ENCODE measurements at regions not wholly inside any gene's neighbourhood (a gene's known extent, or its start where the extent isn't known, plus 50 kb on each side); places are given as distances from the start of the nearest gene placed in this dataset.

- no peak for DNase-seq (ENCODE audit: low read depth in 2 of 3, low spot score in 1 of 3)
These were observed 127.1 kb downstream of the SLC30A10 start for GRCh38 chr1:219801156-219801820.

DNA sequence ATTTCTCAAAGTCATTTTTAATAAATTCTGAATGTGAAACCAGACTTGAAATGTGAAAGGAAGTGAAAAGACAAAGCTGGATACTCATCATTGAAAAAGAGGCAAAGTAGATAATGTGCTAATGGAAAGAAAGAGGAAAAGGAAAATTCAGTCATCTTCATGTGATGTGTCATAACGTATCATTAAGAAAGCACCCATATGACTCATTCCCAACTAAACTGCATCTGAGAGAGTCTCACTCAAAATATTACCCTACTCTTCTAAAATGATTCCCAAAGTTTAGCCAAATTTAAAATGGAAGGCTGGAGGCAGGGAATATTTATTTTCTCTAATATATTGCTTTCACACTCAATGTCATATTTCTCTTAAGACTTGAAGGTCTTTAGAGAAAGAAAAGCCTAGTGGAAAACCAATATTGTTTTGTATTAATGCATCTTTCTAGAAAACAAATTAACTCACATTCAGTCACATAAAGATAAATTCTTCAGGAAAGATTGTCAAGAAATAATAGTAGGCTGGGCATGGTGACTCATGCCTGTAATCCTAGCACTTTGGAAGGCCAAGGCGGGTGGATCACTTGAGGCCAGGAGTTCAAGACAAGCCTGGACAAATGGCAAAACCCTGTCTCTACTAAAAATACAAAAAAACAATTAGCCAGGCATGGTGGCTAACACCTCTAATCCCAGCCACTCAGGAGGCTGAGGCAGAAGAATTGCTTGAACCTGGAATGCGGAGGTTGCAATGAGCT, 129.9 kb downstream of the SLC30A10 start:
- no peak for DNase-seq (ENCODE audit: low read depth in 2 of 3, low spot score in 1 of 3)

GRCh38 chr1:219797683-219798082, 130.7 kb downstream of the SLC30A10 start:
- no peak for DNase-seq (ENCODE audit: low read depth in 2 of 3, low spot score in 1 of 3)

DNA sequence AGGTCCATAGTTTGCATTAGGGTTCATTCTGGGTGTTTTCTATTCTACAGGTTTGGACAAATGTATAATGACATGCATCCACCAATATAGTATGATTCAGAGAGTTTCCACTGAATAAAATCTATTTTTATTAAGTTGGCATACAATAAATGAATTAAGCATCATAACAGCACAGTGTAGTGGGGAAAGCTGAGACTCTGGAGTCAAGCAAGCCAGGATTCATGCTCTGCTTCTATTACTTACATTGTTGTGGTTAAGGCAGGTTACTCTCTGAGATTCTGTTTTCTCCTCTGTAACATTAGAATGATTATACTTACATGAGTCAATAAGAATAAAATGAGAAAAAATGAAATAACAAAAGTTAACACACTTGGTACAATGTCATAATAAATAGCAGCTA, 131.3 kb downstream of the SLC30A10 start:
- no peak for DNase-seq (ENCODE audit: low read depth in 2 of 3, low spot score in 1 of 3)

GRCh38 chr1:219795363-219795917, 132.9 kb downstream of the SLC30A10 start:
- DNase-seq (ENCODE audit: low read depth in 2 of 3, low spot score in 1 of 3): no peak

DNA sequence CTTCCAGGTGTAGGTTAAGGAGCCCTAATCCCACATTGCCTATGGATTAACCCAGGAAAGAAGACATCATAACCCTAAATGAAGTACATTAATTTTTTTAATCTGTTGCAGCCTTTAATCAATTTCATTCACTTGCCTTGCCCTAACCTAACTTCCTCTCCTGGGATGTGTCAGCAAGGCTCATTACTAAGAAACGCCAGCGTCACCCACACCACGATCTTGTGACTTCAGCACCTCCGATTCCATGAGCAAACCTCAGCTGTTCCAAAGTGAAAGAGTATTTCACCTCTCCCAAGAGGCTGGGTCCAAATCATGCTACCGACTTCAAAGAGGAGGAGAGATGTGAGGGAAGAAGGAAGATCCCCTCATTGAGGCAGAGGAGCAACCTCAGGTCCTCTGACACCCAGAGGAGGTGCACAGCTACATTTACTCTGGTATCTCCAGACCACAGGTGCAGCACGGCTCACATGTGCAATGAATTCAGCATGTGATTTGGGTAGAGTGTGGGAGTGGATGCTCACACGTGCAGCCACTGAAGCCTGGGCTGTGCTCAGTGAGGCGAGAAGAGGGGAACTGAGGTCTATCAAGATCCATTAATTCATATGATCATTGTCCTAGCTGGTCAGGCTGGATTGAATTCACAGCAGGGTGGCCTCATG, 134.1 kb downstream of the SLC30A10 start:
- DNase-seq (ENCODE audit: low read depth in 2 of 3, low spot score in 1 of 3): no peak

- no peak for DNase-seq (ENCODE audit: low read depth in 2 of 3, low spot score in 1 of 3)
These were observed 135.9 kb downstream of the SLC30A10 start for GRCh38 chr1:219792337-219793021.

DNA sequence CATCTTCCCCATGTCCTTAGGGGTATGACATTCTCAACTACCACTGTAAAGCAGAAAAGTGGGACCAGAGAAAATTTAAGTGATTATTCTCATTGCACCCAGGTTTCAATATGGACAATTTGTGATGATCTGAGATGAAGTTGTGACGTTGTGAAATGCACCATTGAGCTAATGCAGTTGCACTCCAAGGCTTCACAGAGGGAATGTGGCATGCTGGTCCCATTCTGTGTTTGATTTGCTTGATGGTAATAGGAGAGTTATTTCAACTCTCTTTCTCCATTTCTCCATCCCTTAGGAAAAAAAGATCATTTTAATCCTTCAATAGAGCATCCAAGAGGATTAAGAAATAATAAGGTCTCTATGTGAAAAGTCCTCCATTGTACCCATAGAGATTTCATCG, 136.6 kb downstream of the SLC30A10 start:
- DNase-seq (ENCODE audit: low read depth in 2 of 3, low spot score in 1 of 3): no peak

DNA sequence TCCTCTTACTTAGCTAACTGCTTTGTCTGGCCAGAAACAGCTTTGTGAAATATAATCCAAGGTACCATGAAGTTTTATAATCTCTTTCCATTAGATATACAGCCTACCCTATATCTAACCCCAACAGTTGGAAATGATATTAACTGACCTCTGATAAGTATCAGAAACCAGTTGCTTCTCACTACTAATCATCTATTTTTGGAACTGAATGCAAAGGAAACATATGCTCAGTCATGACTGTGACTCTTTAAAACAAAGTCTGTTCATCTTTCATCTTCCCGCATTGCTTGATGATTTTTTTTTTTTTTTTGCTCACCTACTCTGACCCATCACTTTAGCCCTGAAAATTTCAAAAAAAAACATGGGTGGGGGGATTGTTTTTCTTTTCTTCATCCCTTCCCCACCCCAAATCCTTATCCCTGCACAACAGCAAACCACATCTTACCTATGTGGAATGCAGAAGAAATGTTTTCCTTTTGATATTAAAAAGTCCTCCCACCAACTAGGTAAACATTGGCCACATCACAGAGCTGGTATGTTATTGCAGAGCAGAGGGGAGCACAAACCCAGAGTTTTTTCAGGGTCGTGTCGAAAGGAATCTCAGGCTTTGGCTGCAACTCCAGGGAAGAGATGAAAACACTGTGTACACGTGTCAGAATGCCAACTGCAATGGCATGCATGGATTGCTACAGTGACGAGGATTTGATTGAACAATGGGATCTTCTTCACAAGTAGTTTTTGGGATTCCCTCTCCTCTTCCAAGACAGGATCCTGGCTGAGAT, 137.3 kb downstream of the SLC30A10 start:
- no peak for DNase-seq (ENCODE audit: low read depth in 2 of 3, low spot score in 1 of 3)

- DNase-seq (ENCODE audit: low read depth in 2 of 3, low spot score in 1 of 3): no peak
These were observed 139.7 kb downstream of the SLC30A10 start for GRCh38 chr1:219788700-219789099.

- no peak for DNase-seq (ENCODE audit: low read depth in 2 of 3, low spot score in 1 of 3)
These were observed 140.3 kb downstream of the SLC30A10 start for GRCh38 chr1:219788091-219788490.

- no peak for DNase-seq (ENCODE audit: low read depth in 2 of 3, low spot score in 1 of 3)
These were observed 143.5 kb downstream of the SLC30A10 start for GRCh38 chr1:219784660-219785381.

DNA sequence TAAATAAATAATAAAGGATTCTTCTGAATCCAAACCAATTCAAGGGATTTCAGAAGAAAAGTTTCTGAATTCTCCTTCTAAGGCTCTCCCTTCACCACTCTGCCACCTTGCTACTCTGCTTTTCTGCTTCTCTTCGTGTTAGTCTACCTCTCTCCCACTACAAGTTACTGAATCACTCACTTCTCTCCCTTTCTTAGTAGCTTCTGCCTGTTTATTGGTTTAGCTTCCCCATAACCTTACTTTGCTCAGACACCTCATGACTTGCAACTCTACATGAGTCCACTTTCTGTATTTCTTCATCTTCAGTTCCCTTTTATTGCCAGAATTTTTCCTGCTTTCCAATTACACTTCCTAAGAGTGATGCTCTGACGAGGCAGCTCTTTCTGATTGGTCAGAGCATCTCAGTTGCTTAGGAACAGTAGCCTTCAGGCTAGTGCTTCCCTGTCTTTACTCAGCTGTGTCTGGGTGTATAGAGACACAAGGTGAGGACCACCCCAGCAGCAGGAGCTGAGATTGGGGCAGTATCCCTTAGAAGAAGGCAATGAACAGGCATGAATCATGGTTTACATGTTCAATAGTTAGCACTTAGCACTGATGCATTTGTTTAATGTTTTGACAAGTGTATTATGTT, 144.6 kb downstream of the SLC30A10 start:
- no peak for DNase-seq (ENCODE audit: low read depth in 2 of 3, low spot score in 1 of 3)

- no peak for DNase-seq (ENCODE audit: low read depth in 2 of 3, low spot score in 1 of 3)
These were observed 145.4 kb downstream of the SLC30A10 start for GRCh38 chr1:219782929-219783328.

- DNase-seq (ENCODE audit: low read depth in 2 of 3, low spot score in 1 of 3): no peak
These were observed 146.0 kb downstream of the SLC30A10 start for GRCh38 chr1:219782311-219782710.

DNA sequence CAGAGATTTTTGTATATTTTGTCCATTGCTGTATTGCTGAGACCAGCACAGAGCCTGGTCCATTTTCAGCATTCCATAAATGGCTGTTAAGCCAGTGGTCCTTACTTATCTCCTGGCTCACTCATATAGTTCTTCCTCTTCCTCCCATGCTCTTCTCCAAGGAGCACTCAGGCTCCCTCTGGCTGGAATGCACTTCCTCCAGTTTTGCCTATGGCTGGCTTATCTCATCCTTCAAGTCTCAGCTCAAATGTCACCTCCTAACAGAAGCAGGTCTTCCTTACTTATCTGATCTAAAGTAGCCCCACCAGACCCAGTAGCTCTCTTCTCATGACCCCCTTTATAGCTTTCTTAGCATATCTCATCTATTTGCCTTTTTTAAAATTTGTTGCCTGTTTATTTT, 146.9 kb downstream of the SLC30A10 start:
- DNase-seq (ENCODE audit: low read depth in 2 of 3, low spot score in 1 of 3): no peak

DNA sequence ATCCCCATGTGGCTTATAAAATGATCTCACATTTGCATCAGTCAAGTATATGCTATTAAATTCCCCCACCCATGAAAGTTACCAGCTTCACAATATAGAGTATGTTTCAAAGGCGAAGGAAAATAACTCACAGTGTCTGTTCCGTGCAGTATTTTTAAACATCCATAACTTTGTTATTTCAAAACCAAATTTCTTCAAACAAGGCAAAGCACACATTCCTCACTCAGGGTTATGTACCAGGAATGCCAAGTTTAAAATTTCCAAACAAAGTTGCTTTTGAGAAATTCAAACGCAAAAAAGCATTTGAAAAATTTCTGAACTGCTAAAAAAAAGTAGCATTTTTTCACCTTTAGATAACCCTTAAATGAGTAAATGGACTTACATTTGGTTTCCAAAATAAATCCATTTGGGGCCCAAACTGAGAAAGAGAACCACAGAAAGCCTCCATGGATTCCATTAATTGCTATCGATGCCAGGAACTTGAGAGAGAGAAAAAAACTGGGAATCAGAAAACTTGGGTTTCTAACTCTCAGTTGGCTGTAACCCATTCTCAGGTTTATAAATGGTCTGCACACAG, 149.5 kb downstream of the SLC30A10 start:
- no peak for DNase-seq (ENCODE audit: low read depth in 2 of 3, low spot score in 1 of 3)

DNA sequence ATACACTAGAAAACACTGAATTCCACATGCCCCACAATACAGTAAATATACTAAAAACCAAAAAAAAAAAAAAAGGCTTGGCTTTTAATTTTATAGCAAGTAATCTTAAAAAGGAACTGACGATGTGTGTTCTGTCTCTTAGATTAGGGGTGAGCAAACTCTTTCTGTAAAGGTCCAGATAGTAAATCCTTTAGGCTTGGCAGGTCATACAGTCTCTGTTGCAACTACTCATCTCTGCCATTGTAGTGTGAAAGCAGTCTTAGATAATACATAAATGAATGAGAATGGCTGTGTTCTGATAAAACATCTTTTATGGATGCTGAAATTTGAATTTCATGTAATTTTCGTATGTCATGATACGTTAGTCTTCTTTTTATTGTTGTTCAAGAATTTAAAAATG, 150.2 kb downstream of the SLC30A10 start:
- DNase-seq (ENCODE audit: low read depth in 2 of 3, low spot score in 1 of 3): no peak

- no peak for DNase-seq (ENCODE audit: low read depth in 2 of 3, low spot score in 1 of 3)
These were observed 154.0 kb downstream of the SLC30A10 start for GRCh38 chr1:219774386-219774785.

All from stimulated activated CD4-positive, alpha-beta T cell treated with anti-CD3 and anti-CD28 coated beads, Interleukin-12 subunit alpha, Interleukin-12 subunit beta, amount 100 ng/mL, for 48 hours (primary cell).